ENCODE measurements at regions not wholly inside any gene's neighbourhood (a gene's known extent, or its start where the extent isn't known, plus 50 kb on each side); places are given as distances from the start of the nearest gene placed in this dataset.

DNA sequence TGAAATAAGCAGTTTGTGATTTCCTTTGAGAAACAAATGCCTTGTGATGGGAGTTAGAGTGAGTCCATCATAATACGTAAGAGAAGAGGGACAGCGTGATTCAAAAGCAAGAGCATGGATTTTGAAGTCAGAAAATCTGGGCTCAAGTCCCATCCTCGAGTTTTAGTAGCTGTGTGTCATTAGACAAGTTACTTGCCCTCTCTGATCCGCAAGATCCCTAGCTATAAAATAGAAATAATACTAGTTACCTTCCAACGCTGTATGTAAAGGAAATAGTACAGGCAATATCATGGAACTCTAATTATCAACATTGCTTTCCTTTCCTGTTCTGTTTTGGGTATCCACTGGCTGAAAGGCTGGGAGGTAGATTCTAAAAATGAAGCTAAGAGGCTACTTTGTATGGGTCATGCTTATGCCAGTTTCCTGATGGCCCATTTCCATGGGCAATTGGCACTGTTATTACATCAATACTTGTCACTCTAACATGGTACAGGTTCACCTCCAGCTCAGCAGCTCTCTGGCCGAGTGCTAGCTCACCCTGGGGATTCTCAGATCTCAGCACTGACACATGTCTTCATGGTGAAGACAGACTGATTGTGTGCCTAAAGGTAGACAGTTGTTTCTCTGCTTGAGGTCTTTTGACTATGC, 241.7 kb upstream of the KLF4 start:
- TF ChIP-seq, protein P1, sequence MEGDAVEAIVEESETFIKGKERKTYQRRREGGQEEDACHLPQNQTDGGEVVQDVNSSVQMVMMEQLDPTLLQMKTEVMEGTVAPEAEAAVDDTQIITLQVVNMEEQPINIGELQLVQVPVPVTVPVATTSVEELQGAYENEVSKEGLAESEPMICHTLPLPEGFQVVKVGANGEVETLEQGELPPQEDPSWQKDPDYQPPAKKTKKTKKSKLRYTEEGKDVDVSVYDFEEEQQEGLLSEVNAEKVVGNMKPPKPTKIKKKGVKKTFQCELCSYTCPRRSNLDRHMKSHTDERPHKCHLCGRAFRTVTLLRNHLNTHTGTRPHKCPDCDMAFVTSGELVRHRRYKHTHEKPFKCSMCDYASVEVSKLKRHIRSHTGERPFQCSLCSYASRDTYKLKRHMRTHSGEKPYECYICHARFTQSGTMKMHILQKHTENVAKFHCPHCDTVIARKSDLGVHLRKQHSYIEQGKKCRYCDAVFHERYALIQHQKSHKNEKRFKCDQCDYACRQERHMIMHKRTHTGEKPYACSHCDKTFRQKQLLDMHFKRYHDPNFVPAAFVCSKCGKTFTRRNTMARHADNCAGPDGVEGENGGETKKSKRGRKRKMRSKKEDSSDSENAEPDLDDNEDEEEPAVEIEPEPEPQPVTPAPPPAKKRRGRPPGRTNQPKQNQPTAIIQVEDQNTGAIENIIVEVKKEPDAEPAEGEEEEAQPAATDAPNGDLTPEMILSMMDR (IDR thresholded peaks at IDR 0.05; ENCODE audit: low read depth, low read length), result no peak
- no peak for TF ChIP-seq EZH2phosphoT487 (IDR thresholded peaks at IDR 0.05; ENCODE audit: low read depth)
